ENCODE measurements at regions not wholly inside any gene's neighbourhood (a gene's known extent, or its start where the extent isn't known, plus 50 kb on each side); places are given as distances from the start of the nearest gene placed in this dataset.

DNA sequence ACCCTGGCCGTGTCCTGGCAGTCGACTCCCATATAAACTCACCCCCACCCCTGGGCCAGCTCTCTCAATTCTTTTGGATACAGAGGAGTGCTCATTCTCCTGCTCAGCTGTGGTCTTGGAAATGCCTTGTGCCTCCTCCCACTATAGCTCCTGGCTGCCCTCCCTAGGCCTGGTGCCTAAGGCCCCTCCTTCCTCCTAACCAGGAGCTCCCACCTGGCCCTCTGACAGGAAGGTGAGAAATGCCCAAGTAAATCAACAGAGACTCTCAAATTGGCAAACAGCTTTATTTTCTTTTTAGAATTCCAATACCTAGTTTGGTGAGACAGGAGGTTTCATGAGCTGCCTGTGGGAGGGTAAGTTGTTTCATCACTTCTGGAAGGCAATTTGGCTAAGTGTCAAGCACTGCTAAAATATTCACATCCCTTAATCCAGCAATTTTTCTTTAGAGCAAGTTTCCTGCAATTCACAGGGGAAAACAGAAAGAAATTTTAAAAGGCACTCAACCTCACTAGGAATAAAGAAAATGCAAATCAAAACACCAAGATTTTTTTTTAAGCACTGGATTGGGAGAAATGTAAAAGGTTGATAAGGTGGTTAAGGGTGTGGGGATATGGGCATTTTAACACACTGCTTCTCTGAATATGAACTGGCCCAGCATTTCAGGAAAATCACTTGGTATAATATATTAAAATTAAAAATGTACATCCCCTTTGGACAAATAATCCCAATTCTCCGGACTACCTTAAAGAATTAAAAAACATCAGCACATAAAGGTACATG, 209.7 kb upstream of the ARHGAP20 start:
- no peak for DNase-seq (ENCODE audit: low spot score)

DNA sequence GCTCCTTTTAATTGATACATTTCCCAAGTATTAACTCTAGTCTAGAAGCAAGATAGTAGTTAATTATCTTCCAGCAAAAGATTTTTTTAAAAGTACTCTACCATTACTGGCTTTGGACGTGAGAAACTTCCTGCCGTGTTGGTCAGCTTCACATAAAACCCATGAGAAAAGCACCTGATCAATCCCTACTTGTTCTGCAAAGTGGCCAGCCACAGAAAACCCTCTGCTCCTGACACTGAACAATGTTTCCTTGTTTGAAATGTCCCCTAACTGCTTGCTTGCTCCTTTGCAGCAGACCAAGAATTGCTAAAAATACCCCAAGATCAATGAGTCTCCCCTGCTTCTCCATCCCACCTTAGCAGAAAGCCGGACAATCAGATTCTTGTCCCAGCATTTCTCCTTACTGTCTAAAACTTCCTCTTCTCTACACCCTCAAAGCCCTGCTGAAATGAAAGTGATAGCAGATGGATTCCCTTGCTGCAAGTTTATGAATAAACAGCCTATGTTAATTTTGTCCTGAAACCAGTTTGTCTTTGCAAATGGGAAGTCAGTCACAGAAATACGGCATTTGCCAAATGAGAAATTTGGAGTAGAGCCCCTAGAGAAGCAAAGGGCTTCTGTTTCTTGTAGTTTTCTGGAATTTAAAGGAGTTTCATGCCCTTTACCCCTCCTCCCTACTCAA, 207.1 kb upstream of the ARHGAP20 start:
- no peak for DNase-seq (ENCODE audit: low spot score)

DNA sequence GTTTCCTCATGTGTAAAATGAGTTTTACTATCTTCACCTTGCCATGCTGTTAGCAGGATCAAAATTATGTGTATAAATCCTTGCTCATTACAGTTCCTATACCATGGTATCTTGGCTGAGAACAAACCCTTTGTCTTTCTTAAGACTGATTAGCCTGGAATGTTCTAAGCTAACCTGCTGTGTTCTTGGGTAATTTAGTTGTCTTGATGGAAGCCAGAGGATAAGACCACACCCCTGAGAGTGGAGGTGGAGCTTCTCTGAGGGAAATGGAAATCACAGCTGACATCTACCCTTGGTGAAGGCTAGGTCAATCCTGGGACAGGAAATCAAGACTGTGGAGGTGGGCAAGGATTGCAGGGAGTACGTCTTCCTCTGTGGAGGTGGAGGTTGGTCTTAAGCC, 206.1 kb upstream of the ARHGAP20 start:
- DNase-seq (ENCODE audit: low spot score), result no peak

DNA sequence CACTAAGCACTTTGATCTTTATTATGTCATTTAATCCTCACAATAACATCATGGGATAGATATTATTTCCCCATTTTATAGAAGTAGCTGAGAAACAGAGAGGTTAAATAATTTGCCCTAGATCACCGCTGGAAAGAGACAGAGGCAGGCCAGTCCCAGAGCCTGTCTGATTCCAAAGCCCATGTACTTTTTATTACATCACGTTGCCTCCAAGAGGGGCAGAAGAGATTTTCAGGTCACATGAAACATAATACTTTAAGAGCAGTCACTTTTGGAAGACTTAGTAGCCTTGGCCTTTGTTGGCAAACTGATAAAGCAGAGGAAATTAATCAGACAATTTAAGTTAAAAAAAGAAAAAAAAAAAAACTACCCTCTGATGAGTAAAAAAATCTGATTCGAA, 200.2 kb upstream of the ARHGAP20 start:
- no peak for DNase-seq (ENCODE audit: low spot score)

DNA sequence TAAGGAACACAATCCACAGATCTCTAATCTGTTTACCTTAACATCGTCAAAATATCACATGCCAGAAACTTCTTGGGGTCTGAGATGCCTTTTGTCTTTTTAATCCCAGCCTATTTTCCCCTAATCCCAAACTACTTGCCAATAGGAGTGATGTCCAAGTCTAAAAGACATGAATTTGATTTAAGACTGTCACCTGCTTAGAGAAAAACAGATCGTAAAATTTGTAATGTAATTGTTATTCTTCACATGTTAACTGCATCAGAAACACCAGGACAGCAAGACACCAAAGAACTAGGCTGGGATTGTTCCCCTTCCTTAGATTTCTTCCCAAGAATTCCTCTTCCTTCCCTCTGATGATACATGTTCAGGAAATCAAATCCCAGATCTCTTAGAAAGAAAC, 198.1 kb upstream of the ARHGAP20 start:
- no peak for DNase-seq (ENCODE audit: low spot score)

DNA sequence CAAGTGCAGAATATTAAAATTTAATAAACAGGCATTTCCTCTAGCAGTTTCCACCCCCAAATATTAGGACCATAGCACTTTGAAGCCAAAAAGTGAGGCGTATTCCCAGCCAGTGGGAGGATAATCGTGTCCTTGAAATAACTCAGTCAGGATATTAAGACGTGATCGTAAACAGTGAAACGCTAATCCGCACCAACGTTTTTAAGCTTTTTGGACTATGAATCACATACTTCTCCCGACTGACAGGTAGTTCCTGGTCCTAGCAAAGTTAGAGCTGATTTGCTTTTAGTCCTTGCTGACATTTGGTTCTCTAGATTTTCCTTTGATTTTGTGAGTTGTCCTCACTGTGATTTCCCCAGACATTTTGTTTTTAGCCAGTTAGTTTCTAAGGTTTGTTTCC, 197.1 kb upstream of the ARHGAP20 start:
- no peak for DNase-seq (ENCODE audit: low spot score)

DNA sequence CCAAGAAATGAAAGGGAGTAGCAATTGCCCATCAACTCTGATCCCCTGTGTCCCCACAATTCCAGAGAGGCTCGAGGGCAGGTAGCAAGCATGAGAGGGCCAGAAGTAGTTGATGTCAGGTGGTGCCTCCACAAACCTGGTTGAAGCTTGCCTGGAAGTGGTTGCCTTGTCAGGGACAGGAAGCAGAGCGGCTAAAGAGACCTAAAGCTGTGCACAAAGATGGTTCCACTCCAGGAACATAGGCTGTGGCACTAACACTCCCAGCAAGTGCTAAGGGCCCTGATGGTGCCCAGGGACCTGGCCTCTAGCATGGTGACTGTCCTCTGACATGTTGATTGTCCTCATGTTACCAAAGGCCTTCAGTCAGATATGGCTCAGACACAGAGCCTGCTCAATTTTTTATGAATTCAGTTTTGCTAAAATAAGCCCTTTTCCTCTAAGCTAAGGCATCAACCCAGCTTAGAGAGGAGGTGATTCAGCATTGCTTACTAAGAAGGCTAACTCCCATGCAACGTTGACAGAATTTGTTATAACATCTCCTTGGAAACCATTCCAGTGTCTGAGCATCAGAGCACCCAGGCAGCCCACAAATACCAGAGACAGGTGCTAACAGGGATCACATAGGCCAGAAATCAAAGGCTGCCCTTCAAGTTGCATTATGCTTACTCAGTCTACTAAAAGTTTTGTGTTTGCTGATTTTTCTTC, 196.3 kb upstream of the ARHGAP20 start:
- peak; percentile 21 for DNase-seq (ENCODE audit: low spot score)

DNA sequence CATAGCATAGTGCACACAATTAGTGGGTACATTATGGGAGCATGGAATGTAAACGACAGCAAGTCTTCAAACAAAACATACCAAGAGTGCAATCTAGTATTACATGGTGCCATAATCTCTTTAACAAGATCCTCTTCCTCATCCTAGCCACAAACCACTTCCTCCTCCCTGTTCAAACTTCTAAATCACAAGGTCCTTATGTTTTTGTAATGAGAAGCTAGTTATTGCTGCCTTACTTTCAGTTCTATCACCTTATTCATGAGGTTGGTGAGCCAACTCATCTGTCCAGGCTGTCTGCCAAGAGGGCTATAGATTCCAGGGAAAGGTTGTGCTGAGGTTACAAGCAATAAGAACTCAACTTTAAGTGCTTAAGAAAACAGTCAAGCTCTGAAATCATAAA, 195.4 kb upstream of the ARHGAP20 start:
- DNase-seq (ENCODE audit: low spot score), result no peak

DNA sequence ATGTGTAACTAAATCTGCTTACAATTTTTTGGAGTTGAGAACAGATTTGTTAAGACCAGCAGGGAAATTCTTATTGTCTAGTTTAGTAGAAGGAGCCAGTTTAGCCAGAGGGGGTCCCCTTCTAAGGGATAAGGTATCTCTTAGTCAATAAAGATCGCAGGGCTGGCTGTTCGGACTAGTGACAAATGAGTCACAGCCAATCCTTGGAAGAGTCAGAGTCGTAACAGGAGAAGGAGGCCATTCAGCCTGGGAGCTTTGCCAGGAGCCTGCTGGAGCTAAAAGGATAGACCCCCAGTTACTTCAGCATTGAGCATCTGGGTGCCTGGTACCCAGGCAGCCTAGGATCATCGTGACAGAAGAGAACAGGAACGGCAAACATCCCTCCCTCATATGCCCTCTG, 191.6 kb upstream of the ARHGAP20 start:
- no peak for DNase-seq (ENCODE audit: low spot score)

DNA sequence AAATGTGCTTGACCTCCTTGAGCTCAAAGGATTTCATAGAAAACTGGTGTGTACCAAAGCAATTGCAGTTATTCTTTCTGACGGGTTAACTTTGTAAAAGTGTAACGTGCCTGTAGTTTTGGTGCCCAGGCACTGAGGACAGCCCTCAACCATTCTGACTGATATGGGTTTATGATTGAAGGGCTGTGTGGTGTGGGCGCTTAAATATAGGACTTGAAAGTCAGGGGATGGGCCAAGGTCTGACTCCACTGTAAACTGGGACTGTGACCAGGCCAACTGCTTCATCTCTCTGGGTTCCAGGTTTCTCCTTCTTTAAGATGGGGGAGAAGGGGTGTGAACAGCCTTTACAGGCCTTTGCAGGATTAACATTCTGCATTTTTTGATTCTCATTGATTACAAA, 191.1 kb upstream of the ARHGAP20 start:
- no peak for DNase-seq (ENCODE audit: low spot score)

DNA sequence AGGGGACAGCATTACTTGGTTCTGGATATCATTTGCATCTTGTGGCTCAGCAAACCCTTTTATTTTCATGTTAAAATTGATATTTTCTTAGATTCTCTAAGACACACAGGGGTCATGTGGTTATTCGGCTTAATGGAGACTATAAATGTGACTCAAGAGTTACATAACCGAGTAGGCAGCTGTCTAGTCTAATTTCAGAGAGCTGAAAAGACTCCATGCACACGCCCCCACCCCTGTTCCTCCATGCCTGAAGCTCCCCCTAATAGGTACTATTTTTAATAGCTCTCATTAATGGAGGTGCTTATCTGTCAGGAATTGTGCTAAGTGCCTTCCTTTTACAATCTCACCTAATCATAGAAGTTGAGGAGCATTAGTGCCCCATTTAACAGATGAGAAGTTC, 189.2 kb upstream of the ARHGAP20 start:
- DNase-seq (ENCODE audit: low spot score), result no peak

DNA sequence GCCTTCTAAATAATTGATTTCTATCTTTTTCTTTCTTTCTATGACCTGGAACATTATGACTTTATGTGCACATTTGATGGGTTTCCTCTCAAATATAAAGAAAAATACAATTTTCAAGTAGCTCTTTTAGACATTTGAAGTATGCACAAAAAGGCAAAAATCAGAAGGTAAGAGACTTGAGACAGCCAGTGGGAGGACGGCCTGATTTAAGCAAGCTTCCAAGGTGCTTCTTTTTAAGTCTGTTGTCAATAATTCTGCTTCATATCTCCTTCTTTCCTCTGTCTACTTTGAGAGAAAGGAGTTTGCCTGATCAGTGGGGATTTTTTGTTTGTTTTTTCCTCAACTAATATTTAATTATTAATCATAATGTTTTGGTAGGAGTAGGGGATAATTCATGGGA, 188.2 kb upstream of the ARHGAP20 start:
- DNase-seq (ENCODE audit: low spot score), result no peak

DNA sequence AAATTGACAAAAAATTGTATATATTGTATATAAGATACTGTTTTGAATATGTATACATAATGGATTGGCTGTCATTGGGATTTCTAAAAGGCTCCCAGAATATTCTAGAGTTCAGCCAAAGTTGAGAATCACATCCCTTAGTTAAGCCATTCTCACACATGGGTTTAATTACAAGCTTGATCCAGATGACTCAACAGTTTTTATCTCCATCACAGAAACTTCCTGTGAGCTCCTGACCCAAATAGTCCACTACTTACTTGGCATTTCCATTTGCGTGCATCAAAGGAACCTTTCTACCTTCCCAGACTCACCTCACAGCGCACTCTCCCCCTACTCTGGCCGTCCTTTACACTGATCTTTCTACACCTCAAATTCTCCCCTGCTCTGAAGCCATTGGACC, 184.8 kb upstream of the ARHGAP20 start:
- DNase-seq (ENCODE audit: low spot score), result no peak

DNA sequence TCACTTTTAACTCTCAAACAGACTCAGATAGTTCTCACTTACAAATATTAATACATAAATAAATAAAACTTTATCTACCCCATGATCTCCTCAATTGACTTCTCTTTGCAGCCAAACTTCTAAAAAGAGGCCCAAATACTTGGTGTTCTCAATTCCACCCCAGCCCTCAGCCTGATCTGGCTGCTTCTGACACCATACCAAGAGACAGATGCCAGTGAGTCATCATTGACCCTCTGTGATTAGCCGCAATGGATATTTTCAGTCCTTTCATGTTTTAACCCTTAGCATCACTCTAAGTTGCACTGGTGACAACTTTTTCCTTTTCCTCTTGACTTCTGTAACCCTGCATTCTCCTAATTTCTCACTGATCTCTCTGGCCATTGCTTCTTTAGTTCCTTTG, 184.1 kb upstream of the ARHGAP20 start:
- peak; percentile 12 for DNase-seq (ENCODE audit: low spot score)

DNA sequence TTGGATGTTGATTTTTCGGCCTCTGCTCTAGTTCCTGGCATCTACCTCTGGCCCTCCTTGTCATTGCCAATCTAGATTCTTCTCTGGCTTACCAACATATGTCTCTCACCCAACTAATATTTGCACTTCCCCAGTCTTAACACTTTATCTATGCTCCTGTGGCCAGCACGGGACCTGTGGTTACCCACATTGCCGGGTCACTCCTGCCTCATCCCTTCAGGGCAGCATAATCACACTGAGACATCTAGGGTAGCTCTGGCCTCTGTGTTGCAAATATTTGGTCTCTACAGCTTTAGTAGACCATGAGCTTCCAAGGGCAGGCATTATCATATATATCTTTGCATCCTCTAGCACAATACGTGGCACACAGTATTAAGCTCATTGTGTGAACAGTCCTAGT, 182.0 kb upstream of the ARHGAP20 start:
- DNase-seq (ENCODE audit: low spot score), result no peak

DNA sequence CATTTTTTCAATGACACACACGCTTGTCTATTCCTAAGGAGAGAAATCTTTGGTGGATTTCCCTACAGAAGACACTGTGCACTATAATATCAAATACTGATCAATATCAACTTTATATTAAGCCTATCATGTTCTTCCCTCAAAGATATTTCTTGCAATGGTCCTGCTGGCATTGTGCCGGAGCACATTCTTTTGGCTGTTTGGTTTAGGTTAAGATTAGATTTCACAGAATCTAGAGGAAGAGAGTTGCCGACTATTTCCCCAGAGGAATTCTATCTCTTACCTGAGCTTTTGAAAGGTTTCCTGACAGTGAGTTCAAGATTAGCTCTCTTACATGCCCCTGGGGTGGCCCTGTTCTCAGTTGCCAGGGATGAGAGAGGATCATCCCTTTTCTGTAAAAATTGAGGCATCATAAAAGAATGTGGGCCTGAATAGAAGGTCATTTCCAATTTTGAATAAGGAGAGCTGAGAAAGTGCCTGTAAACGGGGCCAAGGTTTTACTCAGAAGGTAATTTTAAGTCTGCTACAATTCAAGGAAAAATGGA, 180.6 kb upstream of the ARHGAP20 start:
- DNase-seq (ENCODE audit: low spot score), result no peak

DNA sequence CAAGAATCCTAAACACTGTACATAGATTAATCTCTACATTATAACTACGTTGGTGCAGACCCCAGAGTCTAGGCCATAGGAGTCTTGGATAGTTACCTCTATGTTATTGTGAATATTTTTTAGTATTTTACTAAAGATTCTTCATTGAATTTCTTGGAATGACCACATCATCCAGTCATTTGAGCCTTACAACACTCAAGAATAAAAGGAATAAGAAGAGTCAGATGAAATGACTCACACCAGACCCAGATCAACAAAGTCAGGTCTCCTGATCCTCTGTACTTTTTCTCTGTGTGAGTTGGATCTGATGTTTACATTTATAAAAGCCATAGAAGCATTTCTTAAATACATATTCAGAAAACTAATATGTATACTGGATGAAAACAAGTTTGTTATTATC, 179.2 kb upstream of the ARHGAP20 start:
- peak; percentile 9 for DNase-seq (ENCODE audit: low spot score)

DNA sequence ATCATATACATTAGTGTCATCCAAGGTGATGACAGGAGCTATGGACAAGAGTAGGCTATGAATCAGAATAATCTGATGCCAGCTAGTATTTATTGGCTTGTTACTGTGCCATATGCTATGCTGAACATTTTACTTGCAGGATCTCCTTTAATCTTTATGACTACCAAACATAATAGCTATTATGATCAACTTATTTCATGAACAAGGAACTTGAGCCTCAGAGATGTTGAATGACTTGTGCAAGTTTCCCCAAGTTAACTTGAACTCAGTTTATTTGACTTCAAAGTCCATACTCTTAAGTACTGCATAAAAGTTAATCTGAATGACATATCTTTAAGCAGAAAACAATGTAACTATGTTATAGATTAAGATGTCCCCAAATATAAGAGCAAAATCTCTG, 178.8 kb upstream of the ARHGAP20 start:
- DNase-seq (ENCODE audit: low spot score), result no peak

DNA sequence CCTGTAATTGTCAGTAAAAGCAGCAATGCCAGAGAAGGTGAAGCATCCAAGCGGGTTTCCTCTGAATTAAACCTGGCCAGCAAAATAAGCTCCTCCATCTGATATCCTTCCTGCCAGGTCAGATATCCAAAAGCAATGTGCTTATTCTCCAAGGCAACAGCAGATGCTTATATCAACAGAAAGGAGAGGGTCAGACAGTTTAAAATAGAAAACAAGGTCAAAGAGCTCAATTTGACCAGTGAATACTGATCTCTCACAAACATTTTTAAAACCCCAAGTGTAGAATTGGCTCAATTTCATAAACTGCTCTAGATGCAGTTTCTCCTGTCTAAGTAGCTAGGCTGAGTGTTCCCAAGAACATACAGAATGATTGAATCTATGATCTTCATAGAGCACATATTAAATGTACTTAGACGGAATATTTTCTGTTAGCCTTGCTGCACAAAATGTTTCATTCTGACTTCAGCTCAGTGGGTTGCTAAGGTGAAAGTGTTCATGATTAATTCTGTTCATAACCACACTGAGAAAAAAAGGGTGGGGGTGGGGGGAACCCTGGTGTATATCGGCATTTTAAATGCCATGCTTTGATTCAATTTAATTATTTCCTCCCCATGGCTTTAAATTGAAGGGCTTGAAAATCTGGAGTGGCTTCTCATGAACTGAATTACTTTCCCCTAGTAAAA, 174.2 kb upstream of the ARHGAP20 start:
- no peak for DNase-seq (ENCODE audit: low spot score)

DNA sequence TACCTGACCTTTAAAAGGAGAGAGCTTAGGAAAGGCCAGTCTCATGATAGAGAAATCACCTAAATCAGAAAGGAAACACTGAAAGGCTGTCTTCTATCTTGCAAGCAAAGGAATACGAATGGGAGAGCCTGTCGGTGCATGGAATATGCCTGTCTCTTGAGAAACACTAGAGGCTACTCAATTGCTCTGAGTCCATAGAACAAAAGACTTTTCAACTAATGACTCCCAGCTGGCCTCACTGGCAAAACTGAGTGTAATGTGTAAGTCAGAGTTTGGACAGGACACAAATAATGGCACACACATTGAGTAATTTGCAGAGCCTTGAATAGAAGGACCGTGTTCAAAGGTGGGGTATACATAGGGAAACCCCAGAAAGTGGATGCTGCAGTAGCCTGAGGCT, 171.0 kb upstream of the ARHGAP20 start:
- no peak for DNase-seq (ENCODE audit: low spot score)

DNA sequence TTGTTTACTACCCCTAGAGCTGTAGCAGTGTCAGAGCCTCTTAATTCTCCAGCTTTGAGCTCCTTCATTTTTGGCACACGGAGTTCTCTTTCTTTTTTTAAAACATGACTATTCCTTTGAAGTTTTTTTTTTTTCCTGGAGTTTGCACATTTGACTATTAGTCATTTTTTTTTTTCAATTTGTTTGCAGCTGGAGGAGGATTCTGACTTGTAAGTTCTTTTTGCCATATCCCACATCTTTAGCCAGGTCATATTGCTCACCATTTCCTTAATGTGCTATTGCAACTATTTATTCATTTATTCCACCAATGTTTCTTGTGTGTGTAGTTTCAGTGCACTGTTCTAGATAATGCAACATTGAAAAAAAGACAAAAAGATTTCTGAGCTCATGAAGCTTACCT, 166.3 kb upstream of the ARHGAP20 start:
- DNase-seq (ENCODE audit: low spot score), result no peak

DNA sequence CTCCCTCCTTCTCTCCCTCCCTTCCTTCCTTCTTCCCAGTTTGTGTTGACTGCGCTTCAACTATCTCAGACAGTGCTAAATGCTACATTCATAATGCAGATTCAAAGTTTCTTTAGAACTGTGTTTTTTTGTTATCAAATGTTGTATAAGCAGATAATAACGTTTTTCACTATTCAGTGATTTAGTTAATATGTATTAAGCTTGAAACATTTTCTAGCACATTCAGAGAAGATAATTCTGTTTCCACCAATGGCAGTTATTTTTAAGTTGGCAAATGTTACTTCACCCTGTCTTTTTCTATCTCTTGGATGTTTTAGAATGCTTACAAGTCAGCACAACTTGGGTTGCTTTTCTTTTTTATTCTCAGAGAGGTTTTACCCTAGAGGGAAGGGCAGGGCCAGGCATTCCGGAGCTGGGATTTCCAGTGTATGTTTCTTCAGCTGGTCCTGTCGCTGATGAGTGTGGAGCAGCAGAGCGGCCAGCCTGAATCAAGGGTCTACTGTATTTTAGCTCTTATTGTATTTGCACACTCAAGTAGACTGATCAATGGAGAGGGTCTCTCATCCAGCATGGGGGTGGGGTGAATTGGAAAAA, 162.3 kb upstream of the ARHGAP20 start:
- no peak for DNase-seq (ENCODE audit: low spot score)
